Testis (tissue), 2 donors: ENCODE measurements at regions not wholly inside any gene's neighbourhood (a gene's known extent, or its start where the extent isn't known, plus 50 kb on each side); places are given as distances from the start of the nearest gene placed in this dataset.
"Not testable (repeated sequence)": the region's sequence is repeated elsewhere in the genome, so short reads cannot be mapped to it uniquely, and the experiment has no call there.

ENCODE experiments used
- DNase-seq: peaks from one replicate; pipeline ENCODE4 v3.0.0-alpha.2; 2019
- H3K27ac ChIP-seq, 2 donors: fragments of 200-600 bp; sonication (generic); one replicate each; pipeline ENCODE4 v1.5.1; 2019
- H3K27me3 ChIP-seq: fragments of 200-600 bp; sonication (generic); one replicate; pipeline ENCODE4 v1.5.1; 2019
- H3K36me3 ChIP-seq: fragments of 200-600 bp; sonication (generic); one replicate; pipeline ENCODE4 v1.5.1; 2017; ENCODE audit warnings: low read depth; ENCODE audit errors: missing control alignments
- H3K4me1 ChIP-seq: fragments of 200-600 bp; sonication (generic); one replicate; pipeline ENCODE4 v1.5.1; 2019
- H3K4me3 ChIP-seq, 2 donors: fragments of 200-600 bp; sonication (generic); one replicate each; pipeline ENCODE4 v1.5.1; 2017 to 2019
- H3K9me3 ChIP-seq: fragments of 200-600 bp; sonication (generic); one replicate; pipeline ENCODE4 v1.5.1; 2017
- CTCF ChIP-seq, 3 experiments: fragments of 450-650 bp in 2 of 3; fragments of 200-600 bp in 1 of 3; sonication (generic) in 1 of 3; IDR thresholded peaks; one replicate each; pipeline ENCODE4 v1.5.1; 2016 to 2019; ENCODE audit warnings: antibody characterized with exemption in 3 of 3, mild to moderate bottlenecking in 2 of 3, moderate library complexity in 1 of 3
- POLR2A ChIP-seq: fragments of 450-650 bp; IDR thresholded peaks from one replicate; pipeline ENCODE4 v1.6.1; 2017; ENCODE audit warnings: antibody characterized with exemption, mild to moderate bottlenecking, moderate library complexity
- WGBS, 2 donors: methylation state at CpG; one replicate each; pipeline ENCODE4 v1.1.5; 2018; 5-methylcytosine and 5-hydroxymethylcytosine counted together
- intact Hi-C: fragments of 100-400 bp; cut with DNase I; formaldehyde crosslinking; loops from one replicate; pipeline ENCODE4 v1.15.1; 2023; ENCODE audit warnings: low total_unique reads

DNA sequence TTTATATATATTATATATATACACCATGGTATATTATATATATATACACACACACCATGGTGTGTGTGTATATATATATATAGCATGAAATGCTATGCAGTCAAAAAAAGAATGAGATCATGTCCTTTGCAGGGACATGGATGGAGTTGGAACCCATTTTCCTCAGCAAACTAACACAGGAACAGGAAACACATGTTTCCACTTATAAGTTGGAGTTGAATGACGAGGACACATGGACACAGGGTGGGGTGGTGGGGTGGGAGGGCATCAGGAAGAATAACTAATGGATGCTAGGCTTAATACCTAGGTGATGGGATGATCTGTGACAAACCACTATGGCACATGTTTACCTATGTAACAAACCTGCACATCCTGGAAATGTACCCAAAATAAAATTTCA is 293.6 kb upstream of the NDST3 start:
- no peak for TF ChIP-seq POLR2A
- TF ChIP-seq CTCF (IDR thresholded peaks at IDR 0.05), result no peak
- Histone ChIP-seq H3K9me3 (no peaks in the 10 kb centered on the region), H3K27ac (no peak overlapping the region), H3K4me1 (no peaks in the 10 kb centered on the region), H3K4me3 (no peak overlapping the region), H3K27me3 (no peaks in the 10 kb centered on the region), H3K36me3 (no peaks in the 10 kb centered on the region)
- no peak for DNase-seq
- 68 to 69% methylated on average over 1 of the region's 1 CpG for WGBS, 2 donors
- intact Hi-C loops, result no loop called here

GRCh38 chr4:117745379-117745778 is 288.9 kb upstream of the NDST3 start:
- H3K9me3 ChIP-seq, H3K36me3 ChIP-seq, H3K27ac ChIP-seq, H3K4me1 ChIP-seq, DNase-seq, H3K4me3 ChIP-seq, intact Hi-C loops, H3K27me3 ChIP-seq: not testable (repeated sequence)
- WGBS, 2 donors, result 0 to 76% methylated on average over 1 of the region's 1 CpG

- 41 to 56% methylated on average over 1 of the region's 1 CpG for WGBS, 2 donors
- Histone ChIP-seq H3K9me3 (no peaks in the 10 kb centered on the region), H3K27me3 (no peaks in the 10 kb centered on the region), H3K27ac (no peak overlapping the region), H3K36me3 (no peaks in the 10 kb centered on the region), H3K4me1 (no peaks in the 10 kb centered on the region), H3K4me3 (no peak overlapping the region)
- intact Hi-C loops, result no loop called here
- no peak for TF ChIP-seq CTCF (IDR thresholded peaks at IDR 0.05)
- no peak for TF ChIP-seq POLR2A
- no peak for DNase-seq
Measured at GRCh38 chr4:117755438-117755837, 278.8 kb upstream of the NDST3 start.

GRCh38 chr4:117768610-117769009 is 265.7 kb upstream of the NDST3 start:
- intact Hi-C loops, result no loop called here
- WGBS, 2 donors, result 51 to 89% methylated on average over 3 of the region's 3 CpGs
- H3K4me1 ChIP-seq, result no peaks in the 10 kb centered on the region
- no peak for TF ChIP-seq POLR2A
- TF ChIP-seq CTCF (IDR thresholded peaks at IDR 0.05), result no peak
- no peak overlapping the region for H3K27ac ChIP-seq
- H3K9me3 ChIP-seq, result no peaks in the 10 kb centered on the region
- no peak for DNase-seq
- no peaks in the 10 kb centered on the region for H3K36me3 ChIP-seq
- H3K27me3 ChIP-seq, result no peaks in the 10 kb centered on the region
- no peak overlapping the region for H3K4me3 ChIP-seq

- no peak for DNase-seq
- H3K36me3 ChIP-seq, result no peaks in the 10 kb centered on the region
- H3K27me3 ChIP-seq, result no peaks in the 10 kb centered on the region
- H3K27ac ChIP-seq, result no peak overlapping the region
- 60 to 70% methylated on average over 3 of the region's 3 CpGs for WGBS, 2 donors
- H3K4me3 ChIP-seq, result no peak overlapping the region
- TF ChIP-seq CTCF (IDR thresholded peaks at IDR 0.05) (no peak), POLR2A (no peak)
- H3K9me3 ChIP-seq, result no peaks in the 10 kb centered on the region
- intact Hi-C loops, result no loop called here
- no peaks in the 10 kb centered on the region for H3K4me1 ChIP-seq
Measured at GRCh38 chr4:117770269-117771102, 263.8 kb upstream of the NDST3 start.
